SK-N-MC (cell line): ENCODE measurements at regions not wholly inside any gene's neighbourhood (a gene's known extent, or its start where the extent isn't known, plus 50 kb on each side); places are given as distances from the start of the nearest gene placed in this dataset.

Experiments
- EZH2 ChIP-seq: fragments of 200-600 bp; sonication (generic); IDR thresholded peaks from one replicate; pipeline ENCODE4 v1.6.1; 2017; ENCODE audit warnings: antibody characterized with exemption
- FOXP2 ChIP-seq: optimal IDR thresholded peaks from 2 replicates; pipeline ENCODE3; 2011; ENCODE audit warnings: mild to moderate bottlenecking, moderate library complexity; ENCODE audit not compliant: insufficient read depth; ENCODE audit errors: extremely low read length, control extremely low read depth
- POLR2AphosphoS5 ChIP-seq: IDR thresholded peaks from 2 replicates; pipeline ENCODE4 v1.6.1; 2012; ENCODE audit warnings: mild to moderate bottlenecking, low read depth, low read length, borderline replicate concordance

GRCh38 chrX:94288972-94289371 is 615.0 kb downstream of the FAM133A start:
- TF ChIP-seq EZH2 (no peak), POLR2AphosphoS5 (no peak), FOXP2 (no peak)
